GM19324 (cell line): ENCODE measurements at regions not wholly inside any gene's neighbourhood (a gene's known extent, or its start where the extent isn't known, plus 50 kb on each side); places are given as distances from the start of the nearest gene placed in this dataset.
"Not testable (repeated sequence)": the region's sequence is repeated elsewhere in the genome, so short reads cannot be mapped to it uniquely, and the experiment has no call there.

ENCODE experiments used
- ATAC-seq: cut with Tn5 transposase; IDR thresholded peaks from one replicate; pipeline ENCODE4 v1.9.1; 2021; ENCODE audit warnings: mild to moderate bottlenecking, moderate library complexity; ENCODE audit not compliant: unreplicated experiment, low FRiP score

- ATAC-seq: no peak
These were observed 93.0 kb upstream of the KCTD7 start for GRCh38 chr7:66535414-66536329.

- ATAC-seq: no peak
These were observed 91.3 kb upstream of the KCTD7 start for GRCh38 chr7:66537380-66537779.

- no peak for ATAC-seq
These were observed 90.8 kb upstream of the KCTD7 start for GRCh38 chr7:66537876-66538275.

GRCh38 chr7:66539264-66539623, 89.4 kb upstream of the KCTD7 start:
- no peak for ATAC-seq

GRCh38 chr7:66539902-66540375, 88.7 kb upstream of the KCTD7 start:
- ATAC-seq: no peak

- no peak for ATAC-seq
These were observed 86.6 kb upstream of the KCTD7 start for GRCh38 chr7:66542049-66542448.

GRCh38 chr7:66542528-66543269, 86.0 kb upstream of the KCTD7 start:
- no peak for ATAC-seq

GRCh38 chr7:66549466-66549865, 79.2 kb upstream of the KCTD7 start:
- ATAC-seq: no peak

- no peak for ATAC-seq
These were observed 75.7 kb upstream of the KCTD7 start for GRCh38 chr7:66553001-66553400.

- ATAC-seq: not testable (repeated sequence)
These were observed 75.0 kb upstream of the KCTD7 start for GRCh38 chr7:66553675-66554074.

GRCh38 chr7:66554291-66554690, 74.4 kb upstream of the KCTD7 start:
- ATAC-seq: not testable (repeated sequence)

GRCh38 chr7:66554842-66555430, 73.7 kb upstream of the KCTD7 start:
- not testable (repeated sequence) for ATAC-seq

GRCh38 chr7:66556177-66556548, 72.5 kb upstream of the KCTD7 start:
- no peak for ATAC-seq

- ATAC-seq: no peak
These were observed 72.0 kb upstream of the KCTD7 start for GRCh38 chr7:66556549-66557213.

GRCh38 chr7:66557214-66558200, 71.2 kb upstream of the KCTD7 start:
- no peak for ATAC-seq

GRCh38 chr7:66558201-66558641, 70.5 kb upstream of the KCTD7 start:
- no peak for ATAC-seq

- no peak for ATAC-seq
These were observed 69.8 kb upstream of the KCTD7 start for GRCh38 chr7:66558660-66559465.

- no peak for ATAC-seq
These were observed 64.6 kb upstream of the KCTD7 start for GRCh38 chr7:66564045-66564444.

- ATAC-seq: not testable (repeated sequence)
These were observed 58.5 kb upstream of the KCTD7 start for GRCh38 chr7:66570179-66570578.
